Left lung (tissue), 4 donors: ENCODE measurements at regions not wholly inside any gene's neighbourhood (a gene's known extent, or its start where the extent isn't known, plus 50 kb on each side); places are given as distances from the start of the nearest gene placed in this dataset.

Experiments
- ATAC-seq: fragments of 200-7000 bp; cut with Tn5 transposase; one replicate; pipeline ENCODE4 v1.9.1; 2020; ENCODE audit warnings: moderate library complexity
- DNase-seq, 4 donors: peaks; one replicate each; pipeline ENCODE4 v3.0.0-alpha.2; 2013 to 2020
- H3K27ac ChIP-seq, 2 donors: fragments of 200-600 bp; sonication (generic) in 1 of 2; one replicate each; pipeline versions ENCODE4 v1.5.0 to v1.8.0; 2020 to 2021
- H3K27me3 ChIP-seq, 2 donors: fragments of 200-600 bp; sonication (generic) in 1 of 2; one replicate each; pipeline versions ENCODE4 v1.5.0 to v1.8.0; 2020 to 2021
- H3K36me3 ChIP-seq, 2 donors: fragments of 200-600 bp; sonication (generic) in 1 of 2; one replicate each; pipeline versions ENCODE4 v1.5.0 to v1.8.0; 2020 to 2021
- H3K4me1 ChIP-seq, 2 donors: fragments of 200-600 bp; one replicate each; pipeline ENCODE4 v1.8.0; 2021
- H3K4me3 ChIP-seq, 2 donors: fragments of 200-600 bp; sonication (generic) in 1 of 2; one replicate each; pipeline versions ENCODE4 v1.5.0 to v1.8.0; 2020 to 2021; ENCODE audit warnings: mild to moderate bottlenecking in 1 of 2
- H3K9me3 ChIP-seq, 2 donors: fragments of 200-600 bp; sonication (generic) in 1 of 2; one replicate each; pipeline versions ENCODE4 v1.5.0 to v1.8.0; 2020 to 2021
- intact Hi-C, 2 donors: fragments of 100-400 bp; cut with DNase I; formaldehyde crosslinking; loops; one replicate each; pipeline versions ENCODE4 v1.11.2 to v1.14.2; 2022
- TF ChIP-seq, protein P1 (sequence below), 2 donors: fragments of 200-600 bp; sonication (generic) in 1 of 2; IDR thresholded peaks; one replicate each; pipeline versions ENCODE4 v1.5.0 to v1.8.0; 2021; ENCODE audit warnings: antibody characterized with exemption in 2 of 2
- donor health status: DM: no; HTN: yes; CAD: no.
- donor health status: DM: no; HTN: no; CAD: no.

- Histone ChIP-seq H3K9me3 (peaks cover 0 to under 1% of the 10 kb centered on the region in 2 donors), H3K27me3 (no peaks in the 10 kb centered on the region), H3K36me3 (no peaks in the 10 kb centered on the region), H3K4me3 (no peak overlapping the region), H3K27ac (no peak overlapping the region), H3K4me1 (no peaks in the 10 kb centered on the region)
- intact Hi-C loops = no loop called here
- DNase-seq = peak in 1 of 4 donors; percentile 15
- no peak for ATAC-seq
- TF ChIP-seq, protein P1, sequence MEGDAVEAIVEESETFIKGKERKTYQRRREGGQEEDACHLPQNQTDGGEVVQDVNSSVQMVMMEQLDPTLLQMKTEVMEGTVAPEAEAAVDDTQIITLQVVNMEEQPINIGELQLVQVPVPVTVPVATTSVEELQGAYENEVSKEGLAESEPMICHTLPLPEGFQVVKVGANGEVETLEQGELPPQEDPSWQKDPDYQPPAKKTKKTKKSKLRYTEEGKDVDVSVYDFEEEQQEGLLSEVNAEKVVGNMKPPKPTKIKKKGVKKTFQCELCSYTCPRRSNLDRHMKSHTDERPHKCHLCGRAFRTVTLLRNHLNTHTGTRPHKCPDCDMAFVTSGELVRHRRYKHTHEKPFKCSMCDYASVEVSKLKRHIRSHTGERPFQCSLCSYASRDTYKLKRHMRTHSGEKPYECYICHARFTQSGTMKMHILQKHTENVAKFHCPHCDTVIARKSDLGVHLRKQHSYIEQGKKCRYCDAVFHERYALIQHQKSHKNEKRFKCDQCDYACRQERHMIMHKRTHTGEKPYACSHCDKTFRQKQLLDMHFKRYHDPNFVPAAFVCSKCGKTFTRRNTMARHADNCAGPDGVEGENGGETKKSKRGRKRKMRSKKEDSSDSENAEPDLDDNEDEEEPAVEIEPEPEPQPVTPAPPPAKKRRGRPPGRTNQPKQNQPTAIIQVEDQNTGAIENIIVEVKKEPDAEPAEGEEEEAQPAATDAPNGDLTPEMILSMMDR (IDR thresholded peaks at IDR 0.05) = no peak
These were observed 113.2 kb upstream of the PTPRT start for GRCh38 chr20:43302936-43303335.

DNA sequence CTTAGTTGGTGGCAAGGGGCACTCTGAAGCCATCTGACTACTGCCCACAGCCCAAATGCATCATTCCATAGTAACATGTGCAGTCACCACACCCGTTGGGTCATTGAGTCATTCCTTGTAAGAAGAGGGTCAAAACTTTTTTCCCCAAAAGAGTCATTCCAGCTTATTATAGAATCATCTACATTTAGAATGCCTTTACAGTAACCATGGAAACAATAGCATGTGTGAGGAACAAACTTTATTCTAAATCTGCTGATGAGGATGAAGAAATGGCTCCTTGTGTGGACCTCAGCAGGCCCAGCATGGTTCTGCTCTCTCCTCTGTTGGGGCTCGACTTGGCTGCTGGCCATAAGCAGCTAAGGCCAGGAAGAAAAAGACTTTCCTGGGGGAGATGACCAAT is 111.2 kb upstream of the PTPRT start:
- Histone ChIP-seq H3K27me3 (no peaks in the 10 kb centered on the region), H3K9me3 (peaks cover 0 to 5% of the 10 kb centered on the region in 2 donors), H3K36me3 (no peaks in the 10 kb centered on the region), H3K4me3 (no peak overlapping the region), H3K4me1 (no peaks in the 10 kb centered on the region), H3K27ac (no peak overlapping the region)
- DNase-seq = no peak
- intact Hi-C loops = no loop called here
- ATAC-seq = no peak
- TF ChIP-seq, protein P1 (IDR thresholded peaks at IDR 0.05) = no peak

DNA sequence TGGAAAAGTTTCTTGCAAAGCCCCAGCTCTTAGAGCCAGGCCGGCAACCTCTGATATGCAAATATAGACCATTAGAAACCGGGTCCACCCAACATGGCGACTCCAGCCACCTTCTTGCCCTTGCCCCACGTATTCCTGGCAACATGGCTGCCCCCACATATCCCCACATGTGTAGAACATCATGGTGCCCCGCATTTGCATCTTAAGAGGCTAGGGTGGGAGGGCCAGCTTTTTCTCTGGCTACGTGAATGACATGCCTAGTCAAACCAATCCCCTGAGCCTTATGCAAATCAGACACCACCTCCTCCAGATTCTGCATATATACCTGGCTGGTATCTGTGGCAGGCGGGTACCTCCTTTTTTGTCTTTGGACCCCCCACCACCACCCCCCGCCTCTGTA is 106.1 kb upstream of the PTPRT start:
- Histone ChIP-seq H3K9me3 (peaks cover 0 to 5% of the 10 kb centered on the region in 2 donors), H3K27ac (no peak overlapping the region), H3K4me3 (no peak overlapping the region), H3K4me1 (no peaks in the 10 kb centered on the region), H3K27me3 (no peaks in the 10 kb centered on the region), H3K36me3 (no peaks in the 10 kb centered on the region)
- ATAC-seq (no peak), DNase-seq (no peak)
- intact Hi-C loops = no loop called here
- TF ChIP-seq, protein P1 (IDR thresholded peaks at IDR 0.05) = no peak

DNA sequence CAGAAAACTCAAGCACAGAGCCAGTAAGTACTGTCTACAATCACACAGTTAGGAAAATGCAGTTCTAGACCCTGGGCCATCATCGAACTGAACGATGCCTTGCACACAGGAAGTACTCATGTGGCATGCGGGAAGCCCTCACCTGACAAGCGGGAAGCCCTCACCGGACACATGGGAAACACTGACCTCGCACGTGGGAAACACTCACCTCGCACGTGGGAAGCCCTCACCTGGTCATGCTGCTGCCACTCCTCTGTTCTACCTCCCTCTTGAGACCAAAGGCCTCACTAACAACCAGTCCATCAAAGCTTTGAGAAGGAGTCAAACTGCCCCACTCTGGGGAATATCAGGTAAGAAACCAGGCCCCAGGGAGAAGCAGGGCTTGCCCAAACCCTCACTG is 105.6 kb upstream of the PTPRT start:
- H3K36me3 ChIP-seq = no peaks in the 10 kb centered on the region
- ATAC-seq (no peak), DNase-seq (no peak)
- intact Hi-C loops = no loop called here
- peaks cover 0 to 5% of the 10 kb centered on the region in 2 donors for H3K9me3 ChIP-seq
- H3K27ac ChIP-seq = no peak overlapping the region
- H3K4me1 ChIP-seq = no peaks in the 10 kb centered on the region
- H3K27me3 ChIP-seq = no peaks in the 10 kb centered on the region
- H3K4me3 ChIP-seq = no peak overlapping the region
- TF ChIP-seq, protein P1 (IDR thresholded peaks at IDR 0.05) = no peak

DNA sequence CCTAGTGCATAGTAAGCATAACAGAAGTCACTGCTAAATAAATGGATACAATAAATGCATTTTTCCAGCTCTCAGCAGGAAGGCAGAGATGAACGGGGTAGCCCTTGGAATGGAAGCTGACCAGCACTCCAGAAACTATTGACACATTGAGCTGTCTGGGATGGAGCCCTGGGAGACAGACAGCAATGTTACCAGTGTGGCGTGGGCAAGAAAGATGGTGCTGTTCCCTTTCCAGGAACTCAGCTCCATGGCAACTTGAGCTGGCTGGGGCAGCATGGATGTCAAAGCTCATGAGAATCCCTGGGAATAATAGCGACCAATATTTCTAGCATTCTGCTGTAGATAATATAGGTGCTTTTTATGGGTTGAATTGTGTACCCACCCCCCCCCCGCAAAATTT is 104.3 kb upstream of the PTPRT start:
- Histone ChIP-seq H3K27me3 (no peaks in the 10 kb centered on the region), H3K36me3 (no peaks in the 10 kb centered on the region), H3K4me3 (no peak overlapping the region), H3K27ac (no peak overlapping the region), H3K9me3 (peaks cover 0 to 5% of the 10 kb centered on the region in 2 donors), H3K4me1 (no peaks in the 10 kb centered on the region)
- TF ChIP-seq, protein P1 (IDR thresholded peaks at IDR 0.05) = no peak
- ATAC-seq = no peak
- intact Hi-C loops = no loop called here
- DNase-seq = no peak
